ENCODE measurements at regions not wholly inside any gene's neighbourhood (a gene's known extent, or its start where the extent isn't known, plus 50 kb on each side); places are given as distances from the start of the nearest gene placed in this dataset.

- TF ChIP-seq JUND (IDR thresholded peaks at IDR 0.05; ENCODE audit: low read length), result no peak
- TF ChIP-seq KDM1A (IDR thresholded peaks at IDR 0.05; ENCODE audit: borderline replicate concordance, low read length), result no peak
- TF ChIP-seq RNF2 (IDR thresholded peaks at IDR 0.05; ENCODE audit: borderline replicate concordance, low read depth, low read length, missing control alignments, poor library complexity, severe bottlenecking), result no peak
- TF ChIP-seq TAF1 (IDR thresholded peaks at IDR 0.05; ENCODE audit: low read depth, low read length), result no peak
- TF ChIP-seq, protein P1, sequence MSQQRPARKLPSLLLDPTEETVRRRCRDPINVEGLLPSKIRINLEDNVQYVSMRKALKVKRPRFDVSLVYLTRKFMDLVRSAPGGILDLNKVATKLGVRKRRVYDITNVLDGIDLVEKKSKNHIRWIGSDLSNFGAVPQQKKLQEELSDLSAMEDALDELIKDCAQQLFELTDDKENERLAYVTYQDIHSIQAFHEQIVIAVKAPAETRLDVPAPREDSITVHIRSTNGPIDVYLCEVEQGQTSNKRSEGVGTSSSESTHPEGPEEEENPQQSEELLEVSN (IDR thresholded peaks at IDR 0.05), result no peak
- no peak for TF ChIP-seq SUZ12 (IDR thresholded peaks at IDR 0.05; ENCODE audit: low read length)
Observed at GRCh38 chr5:82384034-82384750, 106.0 kb upstream of the RPS23 start (continued).

All from H1 (cell line).